Adrenal gland (tissue), 5 donors: ENCODE measurements at regions not wholly inside any gene's neighbourhood (a gene's known extent, or its start where the extent isn't known, plus 50 kb on each side); places are given as distances from the start of the nearest gene placed in this dataset.

Experiments used
- CTCF ChIP-seq, 6 experiments: fragments of 450-650 bp in 4 of 6; fragments of 200-600 bp in 2 of 6; sonication (generic) in 1 of 6; IDR thresholded peaks; 1 replicate in 5 of 6; 2 replicates in 1 of 6; pipeline versions ENCODE4 v1.5.1 to v1.8.0; 2016 to 2021; ENCODE audit warnings: antibody characterized with exemption in 6 of 6, mild to moderate bottlenecking in 2 of 6, moderate library complexity in 1 of 6
- POLR2A ChIP-seq, 2 donors: fragments of 450-650 bp; IDR thresholded peaks; one replicate each; pipeline ENCODE4 v1.6.1; 2017; ENCODE audit warnings: antibody characterized with exemption in 2 of 2, mild to moderate bottlenecking in 2 of 2, moderate library complexity in 1 of 2
- donor health status: DM: no; HTN: no; CAD: no.

- no peak for TF ChIP-seq CTCF (IDR thresholded peaks at IDR 0.05)
- no peak for TF ChIP-seq POLR2A (IDR thresholded peaks at IDR 0.05)
These were observed 235.0 kb downstream of the LOXHD1 start for GRCh38 chr18:46421973-46422551.
